Left lobe of liver (tissue), 2 donors: ENCODE measurements at regions not wholly inside any gene's neighbourhood (a gene's known extent, or its start where the extent isn't known, plus 50 kb on each side); places are given as distances from the start of the nearest gene placed in this dataset.
"Not testable (repeated sequence)": the region's sequence is repeated elsewhere in the genome, so short reads cannot be mapped to it uniquely, and the experiment has no call there.

Experiments used
- ATAC-seq: fragments of 200-7000 bp; cut with Tn5 transposase; one replicate; pipeline ENCODE4 v1.9.1; 2020; ENCODE audit warnings: mild to moderate bottlenecking, moderate library complexity
- DNase-seq: peaks from one replicate; pipeline ENCODE4 v3.0.0-alpha.2; 2020; ENCODE audit warnings: low spot score
- donor health status: DM: no; HTN: no; CAD: no; lungs with moderate emphysema.
- donor health status: DM: no; HTN: yes; CAD: no.

GRCh38 chr2:48043131-48043700 is 136.9 kb upstream of the FBXO11 start:
- ATAC-seq (no peak), DNase-seq (no peak)

DNA sequence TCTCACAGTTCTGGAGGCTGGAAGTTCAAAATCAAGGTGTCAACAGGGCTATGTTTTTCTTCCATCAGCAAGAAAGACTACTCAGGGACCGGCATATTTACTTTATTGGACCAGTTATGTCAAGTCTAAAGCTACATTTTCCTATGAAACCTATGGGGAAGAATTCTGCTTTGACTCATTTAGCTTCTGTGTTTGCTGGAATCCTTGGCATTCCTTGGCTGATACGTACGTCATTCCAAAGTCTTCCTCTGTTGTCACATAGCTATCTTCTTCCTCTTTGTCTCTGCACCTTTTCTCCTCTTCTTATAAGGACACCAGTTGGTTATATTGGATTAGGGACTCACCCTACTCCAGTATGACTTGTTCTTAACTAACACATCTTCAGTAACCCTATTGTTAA is 137.4 kb upstream of the FBXO11 start:
- no peak for DNase-seq
- no peak for ATAC-seq

DNA sequence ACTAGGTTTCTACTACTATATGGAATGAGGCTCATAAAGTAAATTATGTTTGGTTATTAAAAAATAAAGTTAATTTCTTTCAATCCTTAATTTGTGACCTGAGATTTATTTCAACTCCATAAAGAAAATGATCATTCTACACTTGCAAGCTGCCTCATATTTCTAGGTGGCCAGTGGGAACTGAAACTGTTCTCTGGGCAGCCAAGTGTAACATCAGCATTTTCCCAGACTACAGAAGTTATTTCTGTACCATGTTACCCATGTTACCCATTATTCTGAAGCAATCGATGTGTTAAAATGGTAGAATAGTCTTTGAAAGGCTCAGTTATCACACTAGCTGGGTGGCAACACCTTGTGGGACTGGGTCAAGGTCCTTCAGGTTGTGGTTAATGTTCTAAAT is 139.3 kb upstream of the FBXO11 start:
- ATAC-seq: no peak
- no peak for DNase-seq

DNA sequence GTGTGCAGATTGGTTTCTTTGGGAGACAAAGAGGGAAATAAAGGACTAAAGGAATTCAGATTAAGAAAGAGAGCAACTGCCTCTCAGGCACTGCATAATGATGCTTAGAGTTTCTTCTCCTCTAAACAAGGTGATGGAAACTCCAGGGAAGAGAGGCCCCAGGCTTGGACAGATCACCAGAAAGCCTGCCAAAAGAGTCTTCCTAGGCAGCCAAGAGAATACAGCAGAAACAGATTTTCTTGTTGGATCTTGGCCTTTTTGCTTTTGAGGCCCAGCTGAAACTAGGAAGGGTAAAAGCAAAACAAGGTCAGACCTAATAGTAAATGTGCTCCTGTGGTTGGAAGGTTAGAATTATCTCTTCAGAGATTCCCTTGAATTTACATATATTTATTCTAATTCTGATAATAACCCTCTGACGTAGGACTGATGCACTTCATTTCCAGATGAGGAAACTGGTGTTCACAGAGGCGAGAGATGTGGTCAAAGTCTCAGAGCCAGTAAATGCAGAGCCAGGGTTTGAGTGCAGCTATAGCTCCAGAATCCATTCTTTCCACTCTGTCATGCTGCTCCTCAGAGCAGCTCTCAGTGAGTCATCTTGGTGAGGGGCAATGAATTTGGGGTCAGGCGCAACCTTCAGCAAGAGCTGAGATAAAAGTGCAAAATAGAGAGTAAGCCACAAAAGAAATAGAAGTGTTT is 142.3 kb upstream of the FBXO11 start:
- ATAC-seq: no peak

DNA sequence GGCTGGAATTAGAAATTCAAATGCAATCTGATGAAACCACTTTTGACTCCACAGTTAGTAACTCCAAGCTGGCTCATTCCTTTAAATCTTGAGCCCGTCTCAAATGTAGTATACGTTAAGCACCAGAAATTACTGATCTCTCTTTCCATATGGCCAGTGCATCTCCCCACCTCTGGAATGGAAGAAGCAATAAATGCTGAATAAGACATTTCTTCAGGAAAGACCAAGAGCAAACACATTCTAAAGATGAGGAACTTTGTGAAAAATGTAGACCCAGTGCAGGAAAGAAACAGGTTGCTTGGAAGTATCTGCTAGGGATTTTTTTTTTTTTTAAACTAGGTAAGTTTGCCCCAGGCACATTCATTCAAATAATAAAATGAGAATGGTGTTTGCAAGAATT is 143.1 kb upstream of the FBXO11 start:
- no peak for DNase-seq
- no peak for ATAC-seq

More for the DNA sequence above, 142.3 kb upstream of the FBXO11 start:
- no peak for DNase-seq

DNA sequence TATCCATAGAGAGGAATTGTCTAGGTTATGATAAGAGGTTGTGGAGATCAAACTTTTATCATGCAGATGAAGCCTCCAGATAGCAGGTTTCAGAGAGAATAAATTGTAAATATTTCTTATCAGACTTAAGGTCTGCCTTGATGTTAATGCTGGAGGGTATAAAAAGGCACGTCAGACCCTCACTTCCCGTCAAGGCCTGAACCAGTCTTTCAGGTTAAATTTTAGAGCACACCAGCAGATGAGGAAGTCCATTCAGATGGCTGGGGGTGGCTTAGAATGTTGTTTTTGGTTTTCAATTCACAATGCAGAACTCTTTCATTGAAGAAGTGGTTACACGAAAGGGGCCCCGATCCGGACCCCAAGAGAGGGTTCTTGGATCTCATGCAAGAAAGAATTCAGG is 144.4 kb upstream of the FBXO11 start:
- ATAC-seq: no peak
- DNase-seq: no peak

- DNase-seq: no peak
- no peak for ATAC-seq
Observed at GRCh38 chr2:48059975-48060374, 153.7 kb upstream of the FBXO11 start.

GRCh38 chr2:48061656-48062055 is 155.4 kb upstream of the FBXO11 start:
- ATAC-seq, DNase-seq: not testable (repeated sequence)

DNA sequence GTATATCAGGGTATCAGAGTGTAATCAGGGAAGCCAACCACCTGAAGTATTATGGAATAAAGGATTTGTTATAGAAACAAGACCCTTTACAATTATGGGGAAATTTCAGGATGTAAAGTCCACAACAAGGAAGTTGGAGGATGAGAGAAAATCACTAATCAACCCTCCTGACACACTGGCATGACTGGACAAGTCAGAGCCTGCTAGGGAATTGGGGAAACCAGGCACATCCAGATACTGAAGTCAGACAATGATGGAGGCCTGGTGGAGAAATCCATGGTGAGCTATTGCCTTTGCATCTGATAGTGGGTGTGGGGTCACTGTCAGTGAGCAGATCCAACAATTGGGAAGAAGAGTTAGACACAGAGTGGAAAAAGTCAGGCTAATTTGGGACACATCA is 158.8 kb upstream of the FBXO11 start:
- DNase-seq (no peak), ATAC-seq (no peak)

GRCh38 chr2:48066000-48066399 is 159.7 kb upstream of the FBXO11 start:
- ATAC-seq (no peak), DNase-seq (no peak)

GRCh38 chr2:48069769-48070168 is 163.5 kb upstream of the FBXO11 start:
- DNase-seq (no peak), ATAC-seq (no peak)

DNA sequence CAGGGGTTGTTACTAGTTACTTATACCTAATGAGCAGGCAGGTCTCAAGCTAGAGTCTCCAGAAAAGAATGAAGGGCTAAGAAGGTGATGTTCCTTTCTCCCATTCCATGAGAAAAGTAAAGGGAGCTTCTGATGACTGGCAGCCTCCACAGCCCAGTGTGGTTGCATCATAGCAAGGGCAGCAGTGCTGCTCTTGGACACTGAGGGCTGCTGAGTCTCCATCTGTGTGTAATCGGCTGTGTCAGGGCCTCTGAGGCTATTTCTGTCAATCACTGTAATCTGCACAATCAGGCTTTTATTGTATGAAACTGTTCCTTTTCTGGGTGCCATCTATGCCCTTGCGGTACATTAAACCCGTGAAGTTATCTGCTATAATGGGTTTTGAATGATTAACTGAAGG is 164.1 kb upstream of the FBXO11 start:
- ATAC-seq (no peak), DNase-seq (no peak)

GRCh38 chr2:48072583-48072982 is 166.3 kb upstream of the FBXO11 start:
- DNase-seq (no peak), ATAC-seq (no peak)

GRCh38 chr2:48075631-48076030 is 169.3 kb upstream of the FBXO11 start:
- ATAC-seq (no peak), DNase-seq (no peak)

- ATAC-seq (no peak), DNase-seq (no peak)
Observed at GRCh38 chr2:48080534-48081316, 174.4 kb upstream of the FBXO11 start.

DNA sequence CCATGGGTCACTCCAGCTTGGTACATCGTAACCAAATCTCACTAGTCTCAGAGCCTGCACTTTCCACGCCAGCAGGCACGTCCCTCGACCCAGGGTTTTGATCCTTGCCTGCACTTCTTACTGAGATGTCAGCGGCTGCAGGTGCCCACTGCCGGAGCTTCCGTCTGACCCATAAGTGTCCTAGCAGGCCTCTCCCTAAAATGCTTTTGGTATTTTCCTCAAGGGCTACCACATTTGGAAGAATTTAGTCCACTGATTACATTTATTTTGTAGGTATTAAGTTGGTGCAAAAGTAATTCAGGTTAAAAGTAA is 175.0 kb upstream of the FBXO11 start:
- DNase-seq (no peak), ATAC-seq (no peak)

DNA sequence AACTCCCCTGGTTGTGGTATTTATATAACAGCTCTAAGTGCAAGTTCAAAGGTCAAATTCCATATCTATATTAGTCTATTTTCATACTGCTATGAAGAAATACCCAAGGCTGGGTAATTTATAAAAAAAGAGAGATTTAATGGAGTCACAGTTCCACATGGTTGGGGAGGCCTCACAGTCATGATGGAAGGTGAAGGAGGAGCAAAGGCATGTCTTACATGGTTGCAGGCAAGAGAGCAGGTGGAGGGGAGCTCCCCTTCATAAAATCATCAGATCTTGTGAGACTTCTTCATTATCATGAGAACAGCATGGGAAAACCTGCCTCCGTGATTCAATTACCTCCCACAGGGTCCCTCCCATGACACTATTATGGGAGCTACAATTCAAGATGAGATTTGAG is 179.6 kb upstream of the FBXO11 start:
- DNase-seq: no peak
- ATAC-seq: no peak

GRCh38 chr2:48088994-48089393 is 182.7 kb upstream of the FBXO11 start:
- DNase-seq: no peak
- no peak for ATAC-seq

GRCh38 chr2:48089644-48090043 is 183.3 kb upstream of the FBXO11 start:
- DNase-seq: no peak

DNA sequence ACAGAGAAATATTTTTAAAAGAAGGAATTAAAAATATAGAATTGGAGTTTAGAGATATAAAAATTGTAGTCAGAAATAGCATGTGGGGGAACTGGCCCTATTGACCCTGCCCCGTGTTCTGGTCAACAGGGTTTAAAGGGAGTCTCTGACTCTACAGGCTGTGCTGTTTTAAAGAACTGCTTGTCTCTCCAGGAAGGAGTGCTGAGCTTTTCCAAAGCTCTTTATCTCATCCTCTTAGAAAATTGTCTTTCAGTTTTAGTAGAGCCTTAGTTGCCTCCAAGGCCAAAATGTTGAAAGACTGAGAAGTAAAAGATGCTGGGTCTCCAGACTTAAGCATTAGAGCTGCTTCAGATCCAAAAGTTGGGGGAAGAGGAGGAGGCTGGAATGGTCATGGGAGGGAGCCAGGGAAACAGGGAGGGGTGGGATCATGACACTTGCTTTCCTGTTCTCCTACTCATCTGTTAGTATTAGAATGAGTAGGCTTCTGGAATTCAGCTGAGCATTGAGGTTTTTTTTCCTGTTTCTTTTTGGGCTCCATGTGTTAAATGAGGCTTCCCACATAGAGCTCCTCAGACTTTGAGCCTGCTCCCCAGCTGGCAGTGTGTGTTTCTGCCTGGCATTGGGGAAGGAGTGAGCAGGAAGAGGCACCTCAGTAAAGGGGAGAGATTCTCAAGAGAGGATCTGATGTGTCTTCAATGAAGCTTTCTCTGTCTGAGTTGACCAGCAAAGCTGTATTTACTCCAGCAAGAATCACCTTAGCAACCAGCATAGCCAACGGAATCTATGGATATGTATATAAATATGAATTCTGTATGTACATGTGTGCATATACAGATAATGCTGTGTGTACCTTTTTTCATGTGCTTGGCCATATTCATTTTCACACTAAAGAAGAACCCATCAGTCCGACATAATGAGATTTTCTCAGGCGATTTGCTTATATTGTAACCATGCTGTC is 186.8 kb upstream of the FBXO11 start:
- ATAC-seq (no peak), DNase-seq (no peak)

More at GRCh38 chr2:48089644-48090043, 183.3 kb upstream of the FBXO11 start:
- no peak for ATAC-seq

DNA sequence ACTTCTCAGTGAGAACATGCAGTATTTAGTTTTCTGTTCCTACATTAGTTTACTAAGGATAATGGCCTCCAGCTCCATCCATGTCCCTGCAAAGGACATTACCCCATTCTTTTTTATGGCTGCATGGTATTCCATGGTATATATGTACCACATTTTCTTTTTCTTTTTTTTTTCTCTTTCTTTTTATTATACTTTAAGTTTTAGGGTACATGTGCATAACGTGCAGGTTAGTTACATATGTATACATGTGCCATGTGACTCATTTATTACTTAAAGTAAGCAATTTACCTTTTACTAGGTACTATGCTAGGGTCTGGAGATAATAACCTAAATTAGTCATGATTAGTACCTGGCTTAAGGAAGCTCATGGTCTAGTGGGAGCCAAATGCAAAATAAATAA is 190.5 kb upstream of the FBXO11 start:
- not testable (repeated sequence) for ATAC-seq

More for the DNA sequence above, 190.5 kb upstream of the FBXO11 start:
- not testable (repeated sequence) for DNase-seq
